GM21360 (cell line): ENCODE measurements at regions not wholly inside any gene's neighbourhood (a gene's known extent, or its start where the extent isn't known, plus 50 kb on each side); places are given as distances from the start of the nearest gene placed in this dataset.
"Not testable (repeated sequence)": the region's sequence is repeated elsewhere in the genome, so short reads cannot be mapped to it uniquely, and the experiment has no call there.

Experiments used
- ATAC-seq: cut with Tn5 transposase; IDR thresholded peaks from one replicate; pipeline ENCODE4 v1.9.1; 2021; ENCODE audit warnings: mild to moderate bottlenecking, moderate library complexity; ENCODE audit not compliant: unreplicated experiment

DNA sequence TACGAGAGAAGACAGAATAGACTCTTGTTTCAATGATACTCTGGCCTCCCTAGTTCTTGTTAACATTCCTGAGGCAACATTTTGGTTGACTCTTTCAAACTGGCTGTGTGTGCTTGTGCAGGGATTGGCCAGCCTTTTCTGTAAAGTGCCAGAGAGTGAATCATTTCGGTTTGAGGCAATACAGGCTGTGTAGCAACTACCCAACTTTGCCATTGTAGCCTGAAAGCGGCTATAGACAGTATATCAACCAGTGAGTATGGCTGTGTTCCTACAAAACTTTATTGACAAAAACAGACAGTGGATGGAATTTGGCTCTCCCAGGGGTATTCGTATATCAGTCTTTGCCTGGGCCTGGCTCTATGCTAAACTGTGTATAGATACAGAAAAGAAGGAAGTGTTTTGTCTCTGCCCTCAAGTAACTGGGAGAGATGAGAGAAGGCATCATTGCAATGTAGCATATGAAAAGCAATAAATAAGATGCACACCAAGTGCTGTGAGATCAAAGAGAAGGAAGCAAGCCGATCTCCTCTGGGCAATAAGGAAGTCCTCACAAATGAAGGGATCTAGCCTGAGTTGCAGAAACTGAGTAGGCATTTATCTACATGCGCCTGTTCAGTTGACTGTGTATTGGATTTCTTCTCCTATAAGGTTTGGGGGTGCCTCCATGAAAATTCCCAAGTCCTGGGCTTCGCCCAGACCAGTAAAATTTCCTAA is 568.0 kb upstream of the KLF4 start:
- no peak for ATAC-seq

GRCh38 chr9:108056805-108057386 is 567.3 kb upstream of the KLF4 start:
- no peak for ATAC-seq

DNA sequence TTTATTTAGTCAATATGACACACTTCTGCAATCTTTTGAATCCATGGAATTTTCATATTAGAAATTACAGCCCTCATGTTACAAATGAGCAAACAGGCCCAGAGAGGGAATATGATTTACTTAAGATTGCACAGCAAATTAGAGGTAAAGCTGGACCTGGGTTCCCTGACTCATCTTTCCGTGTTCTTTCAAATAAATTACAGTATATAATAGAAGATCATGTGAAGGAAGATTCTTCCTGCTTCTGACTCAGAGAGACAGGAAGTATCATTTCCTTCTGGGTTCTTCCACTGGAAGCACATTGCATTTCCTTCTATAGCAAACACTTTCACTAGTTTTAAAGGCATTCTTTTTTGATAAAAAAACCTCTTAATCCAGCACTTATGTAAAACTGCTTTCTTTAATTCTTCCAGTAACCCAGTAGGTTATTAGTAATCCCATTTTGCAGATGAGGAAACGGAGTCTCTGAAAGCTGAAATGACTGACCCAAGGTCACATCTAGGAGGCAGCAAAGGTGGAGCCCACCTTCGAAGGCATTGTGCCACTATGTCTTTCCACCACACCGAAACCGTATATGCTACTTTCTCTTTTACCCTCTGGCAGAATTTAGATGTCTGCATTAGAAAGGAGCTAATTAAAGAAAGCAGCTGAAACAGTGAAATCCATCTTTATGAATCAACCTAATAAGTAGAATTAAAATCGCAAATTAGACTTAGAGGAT is 566.7 kb upstream of the KLF4 start:
- ATAC-seq, result no peak

GRCh38 chr9:108054131-108054630 is 564.6 kb upstream of the KLF4 start:
- no peak for ATAC-seq

DNA sequence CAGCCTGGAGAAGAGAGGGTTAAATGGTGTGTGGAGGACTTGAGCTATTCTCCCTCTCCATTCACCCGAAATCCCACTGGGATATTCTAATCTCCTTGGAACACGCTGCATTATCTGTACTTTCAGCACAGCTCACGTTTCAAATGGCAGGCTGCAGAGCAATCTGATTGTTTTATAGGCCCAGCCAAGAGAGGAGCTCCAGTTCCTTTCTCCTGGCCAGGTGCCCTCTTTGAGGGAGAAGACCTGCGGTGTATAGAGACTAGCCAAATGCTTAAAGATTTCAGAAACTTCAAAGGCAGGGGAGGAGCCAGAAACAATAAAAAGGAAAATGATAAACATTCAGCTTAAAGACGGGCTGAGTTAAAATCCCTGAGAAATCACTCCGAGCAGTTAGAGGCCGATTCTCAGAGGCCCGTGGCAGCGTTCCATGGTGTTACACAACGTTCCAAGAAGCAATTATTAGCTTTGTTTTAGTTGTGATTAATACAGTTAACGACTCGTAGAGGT is 564.0 kb upstream of the KLF4 start:
- no peak for ATAC-seq

GRCh38 chr9:108052431-108053080 is 563.0 kb upstream of the KLF4 start:
- ATAC-seq, result no peak

DNA sequence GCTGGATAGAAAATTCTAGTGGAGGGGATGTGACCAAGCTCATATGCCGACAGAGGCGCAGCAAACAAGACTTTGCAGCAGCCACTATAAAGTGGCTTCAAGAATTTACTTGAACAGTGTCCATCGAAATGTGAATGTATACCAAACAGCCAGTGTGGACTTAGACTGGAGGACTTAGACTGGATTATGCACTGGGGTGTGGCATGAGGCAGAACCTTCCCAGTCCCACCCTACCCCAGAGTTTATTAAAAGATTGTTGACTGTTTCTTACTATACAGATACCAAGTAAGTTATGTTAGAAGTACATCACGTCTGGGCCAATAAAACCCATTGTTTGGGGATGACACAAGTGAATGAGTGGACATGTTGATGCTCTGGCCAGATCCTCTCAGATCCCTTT is 561.3 kb upstream of the KLF4 start:
- no peak for ATAC-seq

- no peak for ATAC-seq
These were observed 560.3 kb upstream of the KLF4 start for GRCh38 chr9:108049671-108050494.

GRCh38 chr9:108049026-108049607 is 559.5 kb upstream of the KLF4 start:
- no peak for ATAC-seq

GRCh38 chr9:108048406-108049025 is 558.9 kb upstream of the KLF4 start:
- no peak for ATAC-seq

DNA sequence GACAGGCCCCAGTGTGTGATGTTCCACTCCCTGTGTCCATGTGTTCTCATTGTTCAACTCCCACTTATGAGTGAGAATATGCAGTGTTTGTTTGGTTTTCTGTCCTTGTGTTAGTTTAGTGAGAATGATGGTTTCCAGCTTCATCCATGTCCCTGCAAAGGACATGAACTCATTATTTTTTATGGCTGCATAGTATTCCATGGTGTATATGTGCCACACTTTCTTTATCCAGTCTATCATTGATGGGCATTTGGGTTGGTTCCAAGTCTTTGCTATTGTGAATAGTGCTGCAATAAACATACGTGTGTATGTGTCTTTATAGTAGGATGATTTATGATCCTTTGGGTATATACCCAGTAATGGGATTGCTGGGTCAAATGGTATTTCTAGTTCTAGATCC is 558.2 kb upstream of the KLF4 start:
- not testable (repeated sequence) for ATAC-seq

DNA sequence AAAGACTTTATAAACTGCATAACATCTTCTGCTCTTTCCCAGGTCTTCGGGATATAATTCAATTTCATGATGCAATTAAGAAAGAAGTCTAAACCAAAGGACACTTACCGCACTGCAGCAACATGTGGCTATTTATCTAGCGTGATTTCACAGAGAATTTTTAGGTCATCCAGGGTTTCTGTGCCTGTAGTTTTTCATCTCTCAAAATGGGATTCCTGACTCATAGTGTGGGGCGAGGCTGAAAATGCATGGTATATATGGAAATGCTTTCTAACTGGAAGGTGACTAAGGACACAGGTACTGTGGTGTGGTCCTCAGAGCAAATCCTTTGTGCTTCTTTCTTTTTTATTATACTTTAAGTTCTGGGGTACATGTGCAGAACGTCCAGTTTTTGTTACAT is 557.7 kb upstream of the KLF4 start:
- ATAC-seq, result no peak

DNA sequence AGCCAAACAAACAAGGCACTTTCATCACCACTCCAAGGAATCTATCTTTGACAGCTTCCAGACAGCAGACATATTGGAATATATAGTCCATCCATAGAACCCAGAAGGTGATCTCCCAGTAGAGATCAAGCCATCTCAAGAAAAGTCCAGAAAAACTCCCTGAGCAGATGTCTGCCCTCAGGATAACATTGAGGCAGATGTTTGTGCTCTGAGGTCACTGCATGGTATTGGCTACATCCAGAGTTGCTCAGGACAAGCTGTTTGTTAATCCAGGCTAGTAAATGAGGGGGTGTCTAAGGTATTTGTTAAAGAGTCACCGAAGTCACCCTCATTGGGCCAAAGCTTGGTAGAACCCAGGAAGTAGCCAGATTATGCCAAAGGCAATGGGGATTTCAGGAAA is 556.3 kb upstream of the KLF4 start:
- ATAC-seq, result no peak

DNA sequence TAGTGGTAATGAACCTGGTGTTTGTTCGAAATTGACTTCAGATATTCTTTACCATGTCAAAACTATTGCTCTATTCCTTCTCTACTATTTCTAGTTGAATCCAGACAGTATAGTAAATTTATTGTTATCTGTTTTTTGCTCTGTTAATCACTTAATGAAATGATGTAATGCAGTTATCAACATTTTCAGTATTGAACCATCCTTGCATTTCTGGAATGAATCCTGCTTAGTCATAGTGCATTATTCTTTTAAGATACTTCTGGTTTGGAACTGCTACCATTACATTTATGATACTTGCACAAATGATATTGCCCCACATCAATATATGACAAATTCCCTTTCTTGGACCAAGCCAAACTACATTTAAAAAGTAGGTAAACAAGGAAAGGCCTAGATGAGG is 554.0 kb upstream of the KLF4 start:
- ATAC-seq, result no peak

DNA sequence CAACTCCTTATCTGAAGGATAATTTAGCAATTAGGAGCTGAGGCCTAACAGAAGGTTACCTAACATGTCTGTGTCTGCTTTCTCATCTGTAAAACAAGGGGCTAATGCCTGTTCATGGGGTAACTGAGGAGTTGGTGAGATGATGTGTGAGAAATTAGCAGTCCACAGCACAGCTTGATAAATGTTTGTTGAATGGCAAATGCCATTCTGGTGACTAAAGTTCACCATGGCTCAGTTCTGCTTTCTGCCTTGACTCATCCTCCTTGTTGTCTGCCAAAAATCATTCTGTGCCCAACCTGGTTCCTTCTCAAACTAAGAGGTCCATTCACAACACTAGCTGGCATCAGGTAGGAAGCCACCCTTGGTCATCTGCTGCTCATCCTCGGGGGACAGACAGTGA is 552.0 kb upstream of the KLF4 start:
- no peak for ATAC-seq

DNA sequence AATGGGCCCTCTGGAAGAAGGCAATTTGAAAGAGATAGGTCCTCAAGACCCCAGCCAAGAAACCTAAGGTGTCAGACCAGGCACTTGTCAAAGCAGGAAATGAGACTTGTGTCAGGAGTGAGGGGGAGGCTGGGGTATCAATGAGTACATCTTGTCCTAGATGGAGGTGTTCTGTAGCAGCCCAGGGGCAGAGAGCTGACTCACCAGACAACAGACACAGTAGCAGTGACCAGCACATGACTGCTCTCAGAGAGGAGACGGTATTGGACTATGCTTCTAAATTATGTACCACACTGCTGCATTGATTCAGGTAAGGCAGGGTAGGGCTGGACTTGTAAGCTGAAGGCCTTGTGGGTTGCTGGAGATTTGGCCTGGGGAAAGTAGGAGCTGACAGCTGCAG is 551.2 kb upstream of the KLF4 start:
- ATAC-seq, result no peak

DNA sequence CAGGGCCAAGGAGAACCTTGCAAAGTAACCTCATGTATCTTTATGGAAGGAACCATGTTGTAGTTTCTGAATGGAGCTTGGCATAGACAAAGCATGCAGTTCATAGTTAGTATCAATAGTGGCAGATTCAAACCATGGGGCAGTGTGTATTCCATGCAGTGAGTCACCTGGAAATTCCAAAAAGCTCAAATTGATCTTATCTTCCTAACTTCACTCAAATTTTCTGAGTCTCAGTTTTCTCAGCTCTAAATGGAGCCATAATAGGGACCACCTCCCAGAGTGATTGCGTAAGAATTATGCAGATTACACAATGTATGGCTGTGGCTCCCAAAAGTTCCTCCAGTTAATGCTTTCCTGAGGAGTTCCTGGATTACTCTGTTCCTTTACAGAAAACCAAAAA is 549.9 kb upstream of the KLF4 start:
- no peak for ATAC-seq

DNA sequence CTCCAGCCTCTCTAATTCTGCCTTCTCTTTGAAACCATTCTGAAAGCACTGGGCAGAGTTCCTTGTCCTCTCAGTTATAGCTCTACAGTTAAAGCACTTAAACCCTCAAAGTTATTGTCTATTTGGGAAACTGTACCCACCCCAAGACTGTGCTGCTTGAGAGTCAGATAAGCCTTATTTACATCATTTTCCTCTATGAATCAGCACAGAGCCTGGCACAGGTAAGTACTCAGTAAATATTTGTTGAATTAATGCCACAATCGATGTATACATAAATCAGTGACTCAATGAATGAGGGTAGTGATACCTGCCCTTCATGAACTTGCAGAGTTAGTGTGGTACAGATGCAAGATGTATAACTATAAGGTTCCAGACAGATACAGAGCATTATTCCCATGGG is 549.4 kb upstream of the KLF4 start:
- no peak for ATAC-seq

GRCh38 chr9:108035487-108035886 is 545.9 kb upstream of the KLF4 start:
- ATAC-seq, result no peak
